ENCODE measurements at regions not wholly inside any gene's neighbourhood (a gene's known extent, or its start where the extent isn't known, plus 50 kb on each side); places are given as distances from the start of the nearest gene placed in this dataset.

DNA sequence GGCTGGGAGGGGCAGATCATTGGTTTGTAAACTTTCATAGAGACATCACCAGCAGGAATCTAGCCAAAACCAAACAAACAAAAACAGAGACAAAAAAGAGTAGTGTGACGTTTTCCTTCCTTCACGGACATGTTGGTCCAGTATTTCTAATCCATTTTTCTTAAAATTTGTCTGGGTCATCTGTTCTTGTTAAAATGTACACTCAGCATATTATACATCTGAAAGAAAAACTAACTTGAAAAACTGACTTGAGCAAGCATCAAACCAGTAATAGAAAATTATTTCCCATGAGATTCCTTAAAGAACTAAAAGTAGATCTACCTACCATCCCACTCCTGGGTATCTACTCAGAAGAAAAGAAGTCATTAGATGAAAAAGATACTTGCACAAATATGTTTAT lies 164.2 kb downstream of the KLF6 start:
- DNase-seq, result no peak
- Mint-ChIP-seq H3K27me3 (peaks cover 7% of the 10 kb centered on the region), H3K4me3 (no peak overlapping the region), H3K4me1 (peaks cover 29% of the 10 kb centered on the region), H3K9me3 (peaks cover 10% of the 10 kb centered on the region), H3K27ac (peak overlapping the region; percentile 16), H3K36me3 (ENCODE audit: low read depth) (peaks cover 3% of the 10 kb centered on the region)
- intact Hi-C loops (cut with micrococcal nuclease), result loop anchor here (5.0 to 10.0 kb wide), 3 partner anchors 246 to 426 kb away; no protein-coding TSS in a partner anchor

DNA sequence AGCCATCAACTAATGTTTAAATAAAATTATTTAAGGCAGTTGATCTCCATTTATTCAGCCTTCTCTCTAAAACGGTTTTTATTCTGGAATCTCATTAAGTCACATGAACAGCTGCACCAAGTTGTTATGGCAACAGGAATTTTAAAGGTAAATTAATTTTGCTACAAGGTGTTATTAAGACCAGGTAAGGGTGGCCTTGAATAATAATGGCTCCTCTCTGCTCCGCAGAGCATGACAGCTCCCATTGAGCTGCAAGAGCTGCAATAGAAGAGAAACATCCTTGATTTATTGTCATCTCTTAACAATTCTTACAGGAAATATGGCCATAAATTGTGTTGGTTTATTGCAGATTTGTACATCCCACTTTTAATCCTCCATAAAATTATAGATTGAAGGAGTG lies 165.8 kb downstream of the KLF6 start:
- no peak for DNase-seq
- peaks cover 10% of the 10 kb centered on the region for H3K9me3 Mint-ChIP-seq
- no peak overlapping the region for H3K27ac Mint-ChIP-seq
- no peak overlapping the region for H3K4me3 Mint-ChIP-seq
- intact Hi-C loops (cut with micrococcal nuclease), result no loop called here
- peaks cover 3% of the 10 kb centered on the region for H3K36me3 Mint-ChIP-seq (ENCODE audit: low read depth)
- H3K27me3 Mint-ChIP-seq, result peaks cover 7% of the 10 kb centered on the region
- H3K4me1 Mint-ChIP-seq, result peaks cover 29% of the 10 kb centered on the region

DNA sequence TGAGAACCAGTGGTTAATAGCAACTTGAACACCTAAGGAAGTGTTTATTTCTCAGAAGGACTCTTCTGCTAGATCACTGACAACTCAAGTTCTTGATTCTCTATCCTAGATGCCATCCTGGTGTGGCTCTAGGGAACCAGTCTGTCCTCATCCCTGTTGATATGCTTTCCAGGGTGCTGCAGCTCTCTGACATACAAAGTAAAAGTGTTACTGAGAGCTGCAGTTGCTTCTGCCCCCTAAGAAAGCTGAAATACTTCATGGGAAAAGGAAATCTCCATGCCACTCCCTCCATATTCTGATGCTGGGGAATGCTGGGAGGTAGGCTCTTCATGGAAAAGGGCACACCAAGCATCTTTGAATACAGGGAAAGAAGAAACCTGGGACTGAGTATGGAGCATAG lies 168.1 kb downstream of the KLF6 start:
- intact Hi-C loops (cut with micrococcal nuclease), result no loop called here
- Mint-ChIP-seq H3K36me3 (ENCODE audit: low read depth) (peaks cover 6% of the 10 kb centered on the region), H3K27me3 (peaks cover 7% of the 10 kb centered on the region), H3K4me1 (peaks cover 9% of the 10 kb centered on the region), H3K27ac (no peak overlapping the region), H3K4me3 (no peak overlapping the region), H3K9me3 (peaks cover 14% of the 10 kb centered on the region)
- no peak for DNase-seq

DNA sequence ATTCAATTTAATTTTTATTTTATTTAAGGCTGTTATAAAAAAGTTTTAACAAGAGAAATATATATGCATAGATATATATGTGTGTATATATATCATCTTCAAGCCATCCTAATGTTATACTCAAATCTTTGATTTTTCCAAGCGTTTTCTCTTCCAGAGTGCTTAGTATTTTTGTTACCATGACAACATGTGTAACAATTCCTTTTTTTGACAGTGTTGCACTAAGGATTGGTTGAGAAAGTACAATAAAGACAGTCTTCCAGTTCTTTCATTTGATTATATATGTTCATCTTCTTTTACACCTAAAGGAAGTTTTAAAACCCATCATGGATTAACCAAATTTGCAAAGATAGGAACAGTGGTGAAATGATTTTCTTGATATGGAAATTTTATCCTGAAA lies 171.7 kb downstream of the KLF6 start:
- no peak overlapping the region for H3K27ac Mint-ChIP-seq
- no peak overlapping the region for H3K4me3 Mint-ChIP-seq
- peaks cover 12% of the 10 kb centered on the region for H3K36me3 Mint-ChIP-seq (ENCODE audit: low read depth)
- H3K27me3 Mint-ChIP-seq, result peaks cover 17% of the 10 kb centered on the region
- DNase-seq, result no peak
- intact Hi-C loops (cut with micrococcal nuclease), result no loop called here
- H3K9me3 Mint-ChIP-seq, result peaks cover 30% of the 10 kb centered on the region
- H3K4me1 Mint-ChIP-seq, result no peaks in the 10 kb centered on the region

DNA sequence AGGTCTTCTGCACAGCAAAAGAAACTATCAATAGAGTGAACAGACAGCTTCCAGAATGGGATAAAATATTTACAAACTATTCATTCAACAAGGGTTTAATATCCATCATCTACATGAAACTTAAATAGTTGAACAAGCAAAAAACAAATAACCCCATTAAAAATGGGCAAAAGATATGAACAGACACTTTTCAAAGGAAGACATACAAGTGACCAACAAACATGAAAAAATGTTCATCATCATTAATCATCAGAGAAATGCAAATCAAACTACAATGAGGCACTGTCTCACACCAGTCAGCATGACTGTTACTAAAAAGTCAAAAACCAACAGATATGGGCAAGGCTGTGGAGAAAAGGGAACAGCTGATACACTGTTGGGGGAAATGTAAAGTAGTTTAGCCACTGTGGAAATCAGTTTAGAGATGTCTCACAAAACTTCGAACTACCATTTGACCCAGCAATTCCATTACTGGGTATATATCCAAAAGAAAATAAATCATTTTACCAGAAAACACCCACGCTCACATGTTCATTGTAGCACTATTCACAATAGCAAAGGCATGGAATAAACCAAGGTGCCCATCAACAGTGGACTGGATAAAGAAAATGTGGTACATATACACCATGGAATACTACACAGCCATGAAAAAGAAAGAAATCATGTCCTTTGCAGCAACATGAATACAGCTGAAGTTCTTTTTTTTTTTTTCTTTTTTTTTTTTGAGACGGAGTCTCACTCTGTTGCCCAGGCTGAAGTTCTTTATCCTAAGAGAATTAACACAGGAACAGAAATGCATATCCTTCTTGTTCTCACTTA lies 172.6 kb downstream of the KLF6 start:
- DNase-seq, result no peak
- Mint-ChIP-seq H3K27ac (no peak overlapping the region), H3K4me3 (no peak overlapping the region), H3K27me3 (peaks cover 14% of the 10 kb centered on the region), H3K4me1 (no peaks in the 10 kb centered on the region), H3K9me3 (peaks cover 35% of the 10 kb centered on the region), H3K36me3 (ENCODE audit: low read depth) (peaks cover 15% of the 10 kb centered on the region)
- intact Hi-C loops (cut with micrococcal nuclease), result no loop called here

DNA sequence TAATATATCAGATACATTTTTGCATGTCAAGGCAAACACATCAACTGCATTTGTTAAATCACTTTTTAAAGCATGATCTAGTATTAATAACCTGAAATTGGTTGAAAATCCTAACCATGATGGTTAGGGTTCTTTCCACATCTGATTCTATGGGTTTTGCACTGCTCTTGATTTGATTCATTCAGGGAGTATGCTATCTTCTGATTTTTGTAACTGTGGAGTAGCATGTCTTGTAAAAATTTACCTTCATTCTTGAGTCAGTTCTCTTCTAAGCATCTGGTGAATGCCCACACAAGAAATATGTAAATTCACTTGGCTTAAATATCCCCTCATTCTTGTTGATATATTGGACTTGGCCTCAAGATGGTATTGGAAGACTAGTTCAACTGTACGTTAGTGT lies 178.7 kb downstream of the KLF6 start:
- Mint-ChIP-seq H3K27ac (peak overlapping the region; percentile 30), H3K4me1 (peaks cover 4% of the 10 kb centered on the region), H3K9me3 (peaks cover 44% of the 10 kb centered on the region), H3K27me3 (peaks cover 18% of the 10 kb centered on the region), H3K4me3 (no peak overlapping the region), H3K36me3 (ENCODE audit: low read depth) (peaks cover 14% of the 10 kb centered on the region)
- DNase-seq, result no peak
- intact Hi-C loops (cut with micrococcal nuclease), result loop anchor here (1.0 to 5.0 kb wide), 3 partner anchors 16 to 176 kb away; no protein-coding TSS in a partner anchor

DNA sequence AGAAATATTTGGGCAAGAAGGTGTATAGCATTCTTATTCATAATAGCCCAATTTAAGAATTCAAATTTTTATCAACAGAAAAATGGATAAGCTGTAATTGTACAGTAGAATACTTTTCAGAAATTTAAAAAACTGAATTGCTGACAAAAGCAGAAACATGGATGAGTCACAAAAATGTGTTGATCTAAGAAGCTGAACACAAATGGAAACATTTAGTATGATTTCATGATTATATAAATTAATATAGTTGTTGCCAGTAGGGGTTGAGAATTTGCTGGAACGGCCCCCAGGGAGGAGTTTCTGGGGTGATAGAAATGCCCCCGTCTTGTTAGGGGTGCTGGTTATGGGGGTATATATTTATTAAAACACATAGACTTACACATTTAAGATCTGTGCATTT lies 179.1 kb downstream of the KLF6 start:
- Mint-ChIP-seq H3K27ac (no peak overlapping the region), H3K9me3 (peaks cover 40% of the 10 kb centered on the region)

DNA sequence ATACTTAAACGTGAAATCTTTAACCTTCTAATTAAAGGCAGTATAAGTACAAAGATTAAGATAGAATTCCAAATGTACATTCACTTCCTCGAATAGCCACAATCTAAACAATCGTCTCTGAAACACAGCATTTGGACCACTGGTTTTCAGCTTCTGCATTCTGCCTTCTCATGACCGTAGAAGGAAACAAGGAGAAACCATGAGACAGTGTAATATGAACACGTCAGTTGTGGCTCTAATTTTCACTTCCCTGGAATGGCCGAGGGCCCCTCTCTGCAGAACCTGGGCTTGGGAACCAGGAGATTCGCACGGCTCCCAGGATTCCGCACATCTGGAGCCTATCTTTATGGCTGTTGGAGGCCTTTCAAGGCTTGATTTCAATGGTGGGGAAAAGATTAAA lies 189.3 kb downstream of the KLF6 start:
- Mint-ChIP-seq H3K36me3 (ENCODE audit: low read depth) (no peaks in the 10 kb centered on the region), H3K27me3 (peaks cover 44% of the 10 kb centered on the region), H3K4me1 (no peaks in the 10 kb centered on the region), H3K4me3 (no peak overlapping the region), H3K27ac (no peak overlapping the region), H3K9me3 (no peaks in the 10 kb centered on the region)
- intact Hi-C loops (cut with micrococcal nuclease), result no loop called here
- no peak for DNase-seq

More for the DNA sequence above, 179.1 kb downstream of the KLF6 start:
- peaks cover 4% of the 10 kb centered on the region for H3K4me1 Mint-ChIP-seq
- peaks cover 16% of the 10 kb centered on the region for H3K27me3 Mint-ChIP-seq
- H3K4me3 Mint-ChIP-seq, result no peak overlapping the region
- intact Hi-C loops (cut with micrococcal nuclease), result loop anchor here (1.0 to 5.0 kb wide), 3 partner anchors 16 to 176 kb away; no protein-coding TSS in a partner anchor
- H3K36me3 Mint-ChIP-seq (ENCODE audit: low read depth), result peaks cover 13% of the 10 kb centered on the region
- no peak for DNase-seq

DNA sequence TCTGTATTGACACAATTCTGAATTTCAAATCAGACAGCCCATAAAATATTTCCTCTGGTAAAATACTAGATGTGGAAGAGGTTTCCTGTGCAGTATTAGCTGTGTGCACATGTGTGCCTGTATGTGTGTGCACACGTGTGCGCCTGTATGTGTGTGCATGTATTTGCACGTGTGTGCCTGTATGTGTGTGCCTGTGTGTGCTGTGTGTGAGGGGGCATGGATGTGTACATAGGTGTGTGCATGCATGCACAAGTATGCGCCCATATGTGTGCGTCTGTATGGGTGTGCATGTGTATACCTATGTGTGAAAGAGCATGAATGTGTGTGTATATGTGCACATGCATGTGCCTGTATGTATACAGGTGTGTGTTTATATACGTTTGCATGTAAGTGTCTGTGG lies 191.4 kb downstream of the KLF6 start:
- H3K4me1 Mint-ChIP-seq, result no peaks in the 10 kb centered on the region
- H3K9me3 Mint-ChIP-seq, result no peaks in the 10 kb centered on the region
- no peak for DNase-seq
- H3K27me3 Mint-ChIP-seq, result peaks cover 33% of the 10 kb centered on the region
- H3K36me3 Mint-ChIP-seq (ENCODE audit: low read depth), result no peaks in the 10 kb centered on the region
- H3K27ac Mint-ChIP-seq, result no peak overlapping the region
- H3K4me3 Mint-ChIP-seq, result no peak overlapping the region
- intact Hi-C loops (cut with micrococcal nuclease), result no loop called here

DNA sequence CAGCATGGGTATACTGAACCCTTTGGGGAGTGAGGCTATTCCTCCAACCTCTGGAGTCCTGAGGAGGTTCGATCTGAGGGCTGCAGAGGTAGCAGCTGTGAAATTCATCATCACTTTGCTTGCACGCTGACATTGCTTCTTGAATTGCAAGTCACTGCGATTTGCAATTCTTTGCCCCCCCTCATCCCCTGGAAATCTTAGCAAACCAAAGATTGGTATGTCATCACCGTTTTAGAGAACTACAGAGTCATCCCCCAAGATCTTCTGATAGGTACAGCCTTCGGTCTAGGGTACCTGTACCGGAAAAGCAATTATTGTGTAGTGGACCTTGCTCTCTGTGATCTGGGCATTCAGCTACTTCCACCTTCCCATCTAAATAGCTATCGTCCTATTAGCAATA lies 192.6 kb downstream of the KLF6 start:
- H3K4me3 Mint-ChIP-seq, result no peak overlapping the region
- intact Hi-C loops (cut with micrococcal nuclease), result no loop called here
- H3K4me1 Mint-ChIP-seq, result no peaks in the 10 kb centered on the region
- no peak for DNase-seq
- H3K9me3 Mint-ChIP-seq, result no peaks in the 10 kb centered on the region
- H3K27me3 Mint-ChIP-seq, result peaks cover 35% of the 10 kb centered on the region
- no peaks in the 10 kb centered on the region for H3K36me3 Mint-ChIP-seq (ENCODE audit: low read depth)
- H3K27ac Mint-ChIP-seq, result no peak overlapping the region

DNA sequence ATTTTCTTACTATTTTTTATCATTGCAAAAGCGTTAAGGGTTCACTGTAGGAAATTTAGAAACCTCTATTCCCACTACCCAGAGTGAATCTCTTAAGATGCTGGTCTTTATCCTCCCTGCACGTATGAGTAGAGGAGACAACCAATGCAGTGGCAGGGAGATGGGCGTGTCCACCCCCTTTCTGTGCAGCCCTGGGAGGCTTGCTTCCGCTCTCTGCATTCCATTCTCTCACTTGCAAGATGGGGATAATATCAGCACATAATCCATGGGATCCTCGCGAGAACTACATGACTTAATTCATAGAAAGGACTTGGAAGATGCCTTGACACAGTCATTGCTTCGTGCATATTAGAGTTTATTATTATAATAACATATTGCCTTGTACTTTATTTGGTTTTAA lies 196.2 kb downstream of the KLF6 start:
- Mint-ChIP-seq H3K4me1 (no peaks in the 10 kb centered on the region), H3K9me3 (no peaks in the 10 kb centered on the region), H3K36me3 (ENCODE audit: low read depth) (no peaks in the 10 kb centered on the region), H3K27me3 (peaks cover 33% of the 10 kb centered on the region), H3K4me3 (no peak overlapping the region), H3K27ac (no peak overlapping the region)
- intact Hi-C loops (cut with micrococcal nuclease), result no loop called here
- DNase-seq, result no peak

DNA sequence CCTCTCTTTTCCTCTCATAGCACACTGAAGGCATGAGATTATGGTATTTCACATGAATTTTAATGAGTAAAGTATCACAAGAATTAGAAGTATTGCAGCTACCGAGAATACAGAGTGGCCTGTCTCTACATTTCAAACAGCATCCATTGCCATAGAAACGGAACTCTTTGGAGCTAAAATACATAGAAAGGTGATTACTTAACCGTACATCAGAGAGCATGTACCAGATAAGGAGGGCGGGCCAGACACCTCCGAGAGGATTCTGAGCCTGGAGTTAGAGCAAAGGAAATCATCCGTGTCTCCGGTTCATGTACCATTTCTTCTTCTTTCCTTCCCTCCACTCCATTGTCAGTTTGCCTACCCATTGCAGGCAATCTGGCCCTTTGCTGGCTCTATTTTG lies 196.7 kb downstream of the KLF6 start:
- H3K4me1 Mint-ChIP-seq, result no peaks in the 10 kb centered on the region
- intact Hi-C loops (cut with micrococcal nuclease), result no loop called here
- no peak for DNase-seq
- no peak overlapping the region for H3K27ac Mint-ChIP-seq
- H3K27me3 Mint-ChIP-seq, result peaks cover 30% of the 10 kb centered on the region
- no peaks in the 10 kb centered on the region for H3K9me3 Mint-ChIP-seq
- H3K36me3 Mint-ChIP-seq (ENCODE audit: low read depth), result no peaks in the 10 kb centered on the region
- no peak overlapping the region for H3K4me3 Mint-ChIP-seq

DNA sequence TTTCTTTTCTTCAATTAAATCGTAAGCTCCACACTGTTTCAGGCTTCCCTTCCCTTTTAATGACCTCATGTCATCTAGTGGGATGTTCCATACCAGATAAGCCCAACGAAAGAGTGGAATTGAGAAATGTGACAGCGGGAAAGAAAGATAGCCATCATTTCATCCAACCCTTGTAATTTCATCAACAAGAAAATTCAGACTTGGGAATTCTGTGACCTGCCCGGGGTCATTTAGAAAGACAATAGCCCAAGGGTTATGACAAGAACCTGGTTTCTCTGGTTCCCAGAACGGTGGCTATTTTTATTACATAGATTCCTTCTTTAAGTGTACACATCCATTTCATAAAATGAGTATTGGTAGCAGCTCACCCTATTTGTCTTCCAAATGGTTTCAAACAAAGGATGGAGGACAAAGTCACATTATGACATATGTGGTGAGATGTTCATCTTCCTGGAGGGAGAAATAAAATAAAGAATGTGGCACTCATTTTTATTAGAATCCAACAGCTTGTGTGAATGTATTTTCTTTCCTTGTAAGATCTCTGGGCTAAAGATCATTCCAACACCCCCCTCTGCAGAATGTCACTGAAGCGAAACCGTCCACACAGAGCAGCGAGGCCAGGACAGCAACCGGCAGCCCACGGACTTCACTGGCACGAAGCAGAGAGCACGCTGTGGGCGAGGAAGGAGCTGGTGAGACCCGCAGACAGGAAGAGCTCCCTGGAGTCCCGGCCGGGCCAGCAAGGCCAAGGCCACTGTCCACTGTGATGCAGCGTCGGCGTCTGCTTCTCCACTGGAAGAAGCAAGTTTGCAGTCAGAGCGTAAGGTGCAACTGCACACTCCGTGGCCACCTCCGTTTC lies 199.9 kb downstream of the KLF6 start:
- DNase-seq, result peak; percentile 22

DNA sequence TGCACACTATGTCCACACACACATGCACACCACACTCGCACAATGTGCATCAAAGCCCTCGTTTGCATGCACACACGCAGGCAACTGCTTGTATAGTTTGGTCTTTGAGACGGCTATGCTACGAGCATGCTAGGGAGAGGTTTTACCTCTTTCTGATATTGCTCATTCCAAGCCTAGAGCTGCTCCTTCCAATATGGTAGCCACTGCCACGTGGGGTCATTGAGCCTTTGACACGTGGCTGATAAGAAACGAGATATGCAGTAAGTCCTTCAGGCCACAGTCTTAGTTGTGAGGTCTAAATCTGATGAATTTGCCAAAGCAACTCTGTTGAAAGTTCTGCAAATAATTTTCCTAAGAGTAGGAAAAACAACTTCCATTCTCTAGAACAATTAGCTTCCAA lies 204.4 kb downstream of the KLF6 start:
- intact Hi-C loops (cut with micrococcal nuclease), result no loop called here
- no peak for DNase-seq
- Mint-ChIP-seq H3K36me3 (ENCODE audit: low read depth) (no peaks in the 10 kb centered on the region), H3K4me3 (no peak overlapping the region), H3K27ac (no peak overlapping the region), H3K27me3 (peaks cover 6% of the 10 kb centered on the region), H3K4me1 (peaks cover 7% of the 10 kb centered on the region), H3K9me3 (no peaks in the 10 kb centered on the region)

More for the DNA sequence above, 199.9 kb downstream of the KLF6 start:
- Mint-ChIP-seq H3K36me3 (ENCODE audit: low read depth) (no peaks in the 10 kb centered on the region), H3K9me3 (no peaks in the 10 kb centered on the region), H3K27me3 (peaks cover 13% of the 10 kb centered on the region), H3K27ac (no peak overlapping the region), H3K4me1 (no peaks in the 10 kb centered on the region), H3K4me3 (no peak overlapping the region)
- intact Hi-C loops (cut with micrococcal nuclease), result no loop called here

Data from activated CD4-positive, alpha-beta T cell treated with anti-CD3 and anti-CD28 coated beads, Interleukin-2, amount 10 ng/mL, durations not matched to agents 24 days and 14 days (primary cell).